Loucy (cell line): ENCODE measurements at regions not wholly inside any gene's neighbourhood (a gene's known extent, or its start where the extent isn't known, plus 50 kb on each side); places are given as distances from the start of the nearest gene placed in this dataset.

Experiments used
- CTCF ChIP-seq: fragments of 200-600 bp; sonication (generic); conservative IDR thresholded peaks from 2 replicates; pipeline ENCODE4 v1.5.1; 2014; ENCODE audit warnings: mild to moderate bottlenecking, antibody characterized with exemption, low read length
- EZH2phosphoT487 ChIP-seq: fragments of 200-600 bp; IDR thresholded peaks from 2 replicates; pipeline ENCODE4 v1.6.1; 2018; ENCODE audit warnings: antibody characterized with exemption, mild to moderate bottlenecking, moderate library complexity, borderline replicate concordance

GRCh38 chr5:155953335-155953734 is 373.6 kb upstream of the SGCD start:
- TF ChIP-seq CTCF (no peak), EZH2phosphoT487 (no peak)
